GM13977 (cell line): ENCODE measurements at regions not wholly inside any gene's neighbourhood (a gene's known extent, or its start where the extent isn't known, plus 50 kb on each side); places are given as distances from the start of the nearest gene placed in this dataset.

ENCODE experiments used
- DNase-seq: peaks from one replicate; pipeline ENCODE4 v3.0.0; 2012; ENCODE audit warnings: low spot score
- CTCF ChIP-seq: IDR thresholded peaks from 2 replicates; pipeline ENCODE4 v1.5.1; 2012; ENCODE audit warnings: mild to moderate bottlenecking, control low read depth; ENCODE audit not compliant: insufficient read depth; ENCODE audit errors: extremely low read depth, missing control alignments
- in situ Hi-C: fragments of 300-500 bp; cut with MboI; formaldehyde crosslinking; loops from one replicate; pipeline ENCODE4 v1.12.0; 2022; ENCODE audit warnings: low sequenced_read_pairs, low pct_unique_long_range_greater_than_20kb, mixed read lengths, inconsistent platforms; ENCODE audit not compliant: unreplicated experiment

DNA sequence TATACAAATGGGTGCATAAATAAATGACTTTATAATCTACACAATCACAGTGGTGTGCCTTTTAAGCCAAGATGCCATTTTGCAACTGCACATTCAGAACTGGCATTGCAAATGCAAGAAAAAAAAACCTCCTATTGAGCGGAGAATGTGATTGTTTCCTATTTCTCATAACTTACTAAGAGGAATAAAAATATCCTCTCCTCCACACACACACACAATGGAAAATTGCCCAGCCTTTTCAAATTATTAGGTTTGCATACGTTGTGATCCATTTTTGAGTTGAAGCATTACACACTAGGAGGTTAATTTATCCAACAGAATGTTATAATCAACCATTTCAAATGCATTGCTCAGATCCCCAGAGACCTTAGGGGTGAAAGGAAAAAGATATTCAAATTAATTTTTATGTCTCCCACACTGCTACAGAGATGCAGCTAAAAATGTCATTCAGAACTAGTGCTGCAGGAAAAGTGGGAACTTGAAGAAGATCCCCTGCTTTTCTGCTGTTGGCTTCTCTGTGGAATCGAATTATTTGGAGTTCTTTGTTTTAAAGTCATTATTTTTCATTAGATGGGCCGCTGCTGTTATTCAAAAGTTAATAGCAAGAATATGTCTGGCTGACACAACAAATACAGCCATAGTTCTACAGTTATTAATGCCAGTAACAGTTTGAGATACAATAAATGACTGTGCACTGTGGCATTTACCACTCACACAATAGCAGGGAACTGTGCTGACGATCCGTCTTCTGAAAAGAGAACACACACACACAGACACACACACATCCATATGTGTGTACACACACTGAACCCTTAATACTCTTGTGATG, 299.9 kb upstream of the ANO5 start:
- no peak for TF ChIP-seq CTCF
- in situ Hi-C loops, result no loop called here
- DNase-seq, result no peak

DNA sequence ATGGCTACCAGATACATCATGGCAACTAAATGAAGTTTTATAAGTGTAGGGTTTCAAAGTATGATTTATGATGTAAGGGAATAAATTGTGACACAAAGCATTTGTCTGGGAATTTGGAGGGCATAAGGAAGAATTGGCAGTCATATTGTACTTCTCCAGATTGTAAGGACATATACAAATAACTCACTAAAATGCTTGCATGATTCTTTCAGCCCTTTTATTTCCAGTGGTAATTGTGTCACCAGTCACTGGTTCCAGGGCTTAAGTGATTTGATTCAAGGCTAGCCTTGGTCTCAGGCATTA, 299.4 kb upstream of the ANO5 start:
- in situ Hi-C loops, result no loop called here
- no peak for DNase-seq
- no peak for TF ChIP-seq CTCF

DNA sequence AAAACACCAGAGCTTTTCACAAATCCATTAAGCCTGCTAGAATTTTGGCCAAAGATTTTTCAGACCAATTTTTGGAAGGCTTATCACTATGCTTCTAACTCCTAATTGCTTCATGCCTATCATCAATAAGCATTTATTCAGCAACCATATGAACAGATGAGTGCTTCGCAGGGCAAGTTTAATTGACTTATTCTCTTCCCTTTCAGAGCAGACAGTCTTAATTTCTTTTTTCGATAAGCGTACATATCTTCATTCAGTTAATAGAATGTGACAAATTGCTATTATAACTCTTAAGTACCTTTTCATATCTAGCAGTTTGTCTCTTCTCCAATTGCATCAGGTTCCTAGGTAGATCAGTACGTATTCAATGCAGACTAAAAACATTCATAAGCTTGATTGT, 298.4 kb upstream of the ANO5 start:
- DNase-seq, result no peak
- TF ChIP-seq CTCF, result no peak
- in situ Hi-C loops, result no loop called here

DNA sequence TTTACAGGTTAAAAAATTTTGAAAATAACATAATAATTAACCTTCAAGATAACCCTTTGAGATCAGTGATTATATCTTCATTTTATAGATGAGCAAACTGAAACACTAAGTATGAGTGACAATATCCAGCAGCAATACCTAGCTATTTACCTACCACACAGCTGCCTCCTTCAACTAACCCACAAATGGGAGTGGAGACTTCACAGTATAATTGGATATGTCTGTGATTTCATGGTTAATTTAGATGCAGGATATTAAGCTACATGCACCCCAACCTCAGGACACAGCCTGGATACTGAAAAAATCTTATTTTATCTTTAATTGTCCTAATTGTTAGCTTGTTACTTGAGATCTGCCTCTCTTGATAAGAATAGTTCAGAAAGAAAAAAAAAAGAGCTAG, 297.2 kb upstream of the ANO5 start:
- in situ Hi-C loops, result no loop called here
- DNase-seq, result no peak
- no peak for TF ChIP-seq CTCF

DNA sequence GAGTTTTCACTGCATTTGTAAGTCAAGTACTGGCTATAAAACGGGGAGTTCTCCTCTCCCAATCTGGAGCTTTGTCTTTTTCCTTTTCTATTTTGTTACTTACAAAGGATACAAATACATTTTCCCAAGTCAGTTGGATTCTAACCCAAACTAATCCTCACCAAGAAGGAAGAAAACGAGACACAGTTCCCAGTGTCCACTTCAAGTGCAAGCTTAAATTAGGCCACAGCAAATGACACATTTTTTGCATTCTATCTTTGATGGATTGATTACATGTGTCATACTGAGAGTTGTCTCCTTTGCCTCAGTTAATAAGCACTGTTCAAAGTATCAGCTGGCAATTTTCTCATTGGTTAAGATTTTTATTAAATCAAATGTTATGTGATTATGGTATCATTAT, 296.7 kb upstream of the ANO5 start:
- DNase-seq, result no peak
- in situ Hi-C loops, result no loop called here
- TF ChIP-seq CTCF, result no peak

DNA sequence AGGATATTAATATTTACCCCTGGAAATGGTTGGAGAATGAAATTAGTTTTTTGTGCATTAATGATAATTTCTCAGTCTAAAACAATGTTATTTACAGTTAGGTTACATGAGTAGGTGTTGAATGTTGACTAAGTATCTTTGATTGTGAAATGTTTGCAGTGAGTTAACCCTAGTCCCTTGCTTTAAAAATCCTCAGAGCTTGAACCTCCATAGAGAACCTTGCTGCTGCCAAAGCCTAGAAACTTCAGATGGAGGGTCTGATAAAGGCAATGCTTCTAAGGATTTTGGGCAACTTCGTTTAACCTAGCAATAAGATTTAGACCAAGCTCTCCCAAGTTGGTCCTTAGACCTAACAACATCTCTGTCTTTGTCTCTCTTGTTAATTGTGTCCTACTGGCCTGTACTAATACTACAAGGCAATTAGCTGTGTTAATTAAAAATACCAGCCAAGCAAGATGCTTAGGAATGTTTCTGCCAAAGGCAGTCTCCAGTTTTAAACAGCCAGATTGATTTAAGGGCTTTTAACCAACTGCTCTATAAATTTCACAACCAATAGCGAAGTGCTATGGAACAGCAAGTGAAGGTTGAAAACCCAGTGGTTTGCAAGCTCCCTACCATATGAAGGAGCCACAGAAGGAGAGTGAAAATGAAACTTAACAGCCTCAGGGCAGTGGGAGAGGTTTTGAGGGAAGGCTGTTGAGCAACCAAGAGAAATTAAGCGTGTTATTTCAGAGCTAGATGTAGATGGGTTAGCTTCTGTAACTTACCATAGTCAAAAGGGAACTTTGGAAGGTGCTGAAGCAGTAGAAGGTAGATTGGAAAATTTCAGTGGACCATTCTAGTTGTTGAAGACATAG, 295.9 kb upstream of the ANO5 start:
- DNase-seq, result no peak
- in situ Hi-C loops, result no loop called here
- no peak for TF ChIP-seq CTCF
